Adrenal gland (tissue), 5 donors: ENCODE measurements at regions not wholly inside any gene's neighbourhood (a gene's known extent, or its start where the extent isn't known, plus 50 kb on each side); places are given as distances from the start of the nearest gene placed in this dataset.

Experiments
- POLR2A ChIP-seq, 2 donors: fragments of 450-650 bp; IDR thresholded peaks; one replicate each; pipeline ENCODE4 v1.6.1; 2017; ENCODE audit warnings: antibody characterized with exemption in 2 of 2, mild to moderate bottlenecking in 2 of 2, moderate library complexity in 1 of 2
- TF ChIP-seq, protein P1 (sequence below), 6 experiments: fragments of 450-650 bp in 4 of 6; fragments of 200-600 bp in 2 of 6; sonication (generic) in 1 of 6; IDR thresholded peaks; 1 replicate in 5 of 6; 2 replicates in 1 of 6; pipeline versions ENCODE4 v1.5.1 to v1.8.0; 2016 to 2021; ENCODE audit warnings: antibody characterized with exemption in 6 of 6, mild to moderate bottlenecking in 2 of 6, moderate library complexity in 1 of 6
- donor health status: DM: no; HTN: no; CAD: no.

DNA sequence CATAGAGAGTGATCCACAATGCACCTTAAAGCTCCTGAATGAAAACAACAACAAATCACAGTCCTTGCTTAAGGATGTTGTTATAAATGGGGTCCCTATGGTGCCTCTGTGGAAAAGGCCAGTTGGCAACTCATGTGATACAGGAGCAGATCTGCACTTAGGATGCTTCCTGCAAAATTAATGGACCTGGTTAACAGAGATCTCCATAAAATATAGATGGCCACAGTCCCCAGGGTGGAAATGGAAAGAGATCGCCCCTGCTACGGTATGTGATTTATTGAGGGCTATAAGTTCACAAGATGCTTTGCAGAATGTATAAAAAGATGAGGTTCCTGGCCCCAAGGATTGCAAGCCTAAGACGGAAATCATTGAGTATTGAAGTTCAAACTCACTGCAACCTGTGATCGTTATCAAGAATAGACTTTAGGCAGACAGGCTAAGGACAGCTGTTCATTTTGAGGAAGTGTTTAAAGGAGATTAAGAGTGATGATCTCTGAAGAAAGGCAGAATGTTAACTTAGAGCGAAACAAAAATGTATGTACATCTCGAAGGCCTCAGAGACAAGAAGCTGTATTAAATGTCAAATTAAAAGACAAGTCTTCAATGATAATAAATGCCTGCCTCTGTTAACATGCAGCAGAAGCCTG lies 174.1 kb upstream of the PLPP4 start:
- TF ChIP-seq, protein P1, sequence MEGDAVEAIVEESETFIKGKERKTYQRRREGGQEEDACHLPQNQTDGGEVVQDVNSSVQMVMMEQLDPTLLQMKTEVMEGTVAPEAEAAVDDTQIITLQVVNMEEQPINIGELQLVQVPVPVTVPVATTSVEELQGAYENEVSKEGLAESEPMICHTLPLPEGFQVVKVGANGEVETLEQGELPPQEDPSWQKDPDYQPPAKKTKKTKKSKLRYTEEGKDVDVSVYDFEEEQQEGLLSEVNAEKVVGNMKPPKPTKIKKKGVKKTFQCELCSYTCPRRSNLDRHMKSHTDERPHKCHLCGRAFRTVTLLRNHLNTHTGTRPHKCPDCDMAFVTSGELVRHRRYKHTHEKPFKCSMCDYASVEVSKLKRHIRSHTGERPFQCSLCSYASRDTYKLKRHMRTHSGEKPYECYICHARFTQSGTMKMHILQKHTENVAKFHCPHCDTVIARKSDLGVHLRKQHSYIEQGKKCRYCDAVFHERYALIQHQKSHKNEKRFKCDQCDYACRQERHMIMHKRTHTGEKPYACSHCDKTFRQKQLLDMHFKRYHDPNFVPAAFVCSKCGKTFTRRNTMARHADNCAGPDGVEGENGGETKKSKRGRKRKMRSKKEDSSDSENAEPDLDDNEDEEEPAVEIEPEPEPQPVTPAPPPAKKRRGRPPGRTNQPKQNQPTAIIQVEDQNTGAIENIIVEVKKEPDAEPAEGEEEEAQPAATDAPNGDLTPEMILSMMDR (IDR thresholded peaks at IDR 0.05): no peak
- no peak for TF ChIP-seq POLR2A (IDR thresholded peaks at IDR 0.05)
